HG03196 (cell line): ENCODE measurements at regions not wholly inside any gene's neighbourhood (a gene's known extent, or its start where the extent isn't known, plus 50 kb on each side); places are given as distances from the start of the nearest gene placed in this dataset.
A peak's percentile ranks its signal among the peaks of the same experiment; 100 is the strongest.

Experiments
- ATAC-seq: cut with Tn5 transposase; IDR thresholded peaks from one replicate; pipeline ENCODE4 v1.9.1; 2021; ENCODE audit not compliant: unreplicated experiment

DNA sequence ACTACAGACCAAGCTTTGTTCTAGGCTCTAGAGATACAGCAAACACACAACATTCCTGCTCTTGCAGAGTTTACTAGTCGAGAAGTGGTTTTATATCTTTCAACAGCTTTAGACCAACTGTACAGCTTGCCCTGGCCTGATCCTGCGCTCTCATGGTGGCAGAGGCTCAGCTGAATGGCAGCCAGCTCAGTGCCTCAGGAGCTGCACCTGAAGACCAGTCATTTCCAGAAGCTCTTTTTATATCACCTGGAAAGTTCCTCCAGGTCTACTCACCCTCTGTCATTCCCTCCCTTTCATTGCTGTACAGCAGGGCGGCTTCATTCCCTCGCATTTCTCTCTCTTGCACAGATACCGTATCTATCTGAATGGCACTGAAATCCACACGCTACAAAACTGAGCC, 319.8 kb downstream of the GATA3 start:
- no peak for ATAC-seq

DNA sequence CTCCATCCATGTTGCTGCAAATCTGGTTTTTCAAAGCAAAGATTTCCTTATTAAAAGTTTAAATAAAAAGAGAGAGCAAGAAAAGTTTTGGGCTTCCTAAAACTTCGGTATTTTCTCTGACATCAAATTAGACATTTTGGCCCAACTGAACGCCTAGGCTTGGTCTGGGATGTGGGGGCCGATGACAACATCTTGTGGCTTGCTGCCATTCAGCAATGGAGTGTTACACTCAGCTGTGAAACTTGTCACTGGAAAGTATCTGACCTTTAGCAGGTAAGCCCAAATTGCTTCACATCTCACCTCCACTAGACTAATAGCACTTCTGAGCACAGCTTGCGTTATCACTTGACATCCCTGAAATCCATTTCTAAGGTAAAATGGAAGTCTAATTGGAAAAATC, 320.6 kb downstream of the GATA3 start:
- ATAC-seq, result no peak

DNA sequence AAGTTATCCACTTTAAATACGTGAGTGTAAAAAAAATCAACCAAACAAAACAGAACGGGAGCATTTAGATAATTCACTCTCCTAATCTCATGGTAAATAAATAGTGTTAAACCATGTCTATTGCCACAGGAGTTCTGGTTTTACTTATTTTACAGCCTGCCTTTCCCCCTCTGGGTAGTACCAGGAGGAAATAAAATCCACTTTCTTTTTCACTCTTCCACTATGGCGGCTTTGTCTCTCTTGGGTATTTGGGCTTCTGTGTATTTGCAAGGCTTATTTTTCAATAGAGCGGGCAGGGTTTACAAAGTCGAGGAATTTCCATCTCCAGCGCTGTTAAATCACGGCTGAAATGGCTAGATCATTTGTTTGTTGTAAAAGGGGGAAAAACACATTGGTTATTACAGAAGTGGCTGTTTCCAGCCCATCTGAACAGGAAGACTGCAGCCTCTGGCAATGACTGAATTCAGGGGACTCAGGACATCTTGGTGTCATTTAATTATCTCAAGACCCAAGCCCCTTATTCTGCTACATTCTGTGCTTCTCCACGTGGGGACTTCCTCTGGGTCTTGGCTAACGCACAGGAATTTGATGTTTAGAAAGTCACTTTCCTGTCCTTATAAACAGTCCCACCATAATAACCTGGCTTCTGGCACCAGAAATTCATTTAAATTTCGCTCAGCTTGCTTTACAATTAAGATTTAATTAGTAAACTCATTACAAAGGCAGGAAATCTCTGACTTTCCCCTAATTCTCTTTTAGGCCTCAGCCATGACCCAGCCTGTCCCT, 323.9 kb downstream of the GATA3 start:
- ATAC-seq, result no peak

DNA sequence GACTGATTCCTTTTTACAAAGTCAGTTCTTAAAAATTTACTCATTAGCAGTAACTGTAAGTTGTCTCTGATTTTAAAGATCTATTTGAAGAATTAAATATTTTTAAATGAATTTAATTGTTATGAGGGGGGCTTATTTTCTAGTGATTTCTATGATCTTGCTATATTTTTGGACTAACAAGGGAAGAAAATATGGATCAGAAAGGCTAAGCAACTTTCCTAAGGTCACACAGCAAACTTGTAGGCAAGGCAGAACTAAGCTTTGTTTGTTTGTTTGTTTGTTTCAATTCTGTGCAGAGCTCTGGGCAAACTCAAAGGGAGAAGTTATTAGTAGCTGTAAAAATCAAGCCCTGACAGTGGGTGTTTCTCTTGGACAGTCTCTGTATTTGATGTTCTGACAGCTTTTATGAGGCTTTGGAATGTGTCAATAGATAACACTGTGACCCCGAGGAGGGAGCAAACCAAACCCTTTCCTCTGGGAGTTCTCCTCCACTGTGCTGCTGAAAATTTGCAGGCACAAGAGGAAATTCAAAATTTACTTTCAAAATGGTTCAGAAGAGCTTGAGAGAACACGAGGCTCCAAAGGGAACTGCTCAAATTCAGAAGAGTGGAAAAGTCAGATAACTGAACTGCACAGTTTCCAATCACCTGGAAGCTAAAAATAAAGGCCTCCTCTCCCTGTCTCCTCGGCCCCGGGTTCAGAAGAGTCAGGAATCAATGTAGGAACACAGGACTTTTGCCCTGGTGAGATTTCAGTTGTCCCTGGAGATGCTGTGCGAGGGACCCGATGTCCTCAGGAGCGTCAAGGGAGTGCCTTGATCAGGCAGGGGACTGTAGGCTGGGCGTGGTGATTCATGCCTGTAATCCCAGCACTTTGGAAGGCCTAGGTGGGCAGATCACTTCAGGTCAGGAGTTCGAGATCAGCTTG, 325.7 kb downstream of the GATA3 start:
- no peak for ATAC-seq

DNA sequence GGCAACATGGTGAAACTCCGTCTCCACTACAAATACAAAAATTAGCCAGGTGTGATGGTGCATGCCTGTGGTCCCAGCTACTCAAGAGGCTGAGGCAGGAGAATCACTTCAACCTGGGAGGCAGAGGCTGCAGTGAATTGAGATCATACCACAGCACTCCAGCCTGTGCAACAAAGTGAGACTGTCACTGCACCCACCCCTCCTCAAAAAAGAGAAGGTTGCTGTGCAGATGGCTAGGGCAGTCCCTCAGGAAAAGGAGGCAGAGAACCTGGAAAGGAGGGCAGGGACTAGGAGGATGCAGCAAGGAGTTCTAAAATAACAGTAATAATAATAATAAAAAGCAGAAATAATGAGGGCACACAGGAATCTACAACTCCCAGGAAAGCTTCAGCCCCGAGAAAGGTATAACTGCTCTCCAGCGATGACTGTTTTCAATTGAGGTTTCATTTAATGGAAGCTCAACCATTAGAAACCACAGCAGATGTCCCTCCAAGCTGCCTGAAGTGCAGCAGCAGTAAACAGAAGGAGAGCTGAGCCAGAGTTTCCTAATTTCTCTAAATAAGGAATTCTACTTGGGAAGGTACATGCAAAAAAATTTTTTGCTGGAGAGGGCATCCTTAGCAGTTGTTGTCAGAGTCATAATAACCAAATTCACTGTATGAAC, 326.5 kb downstream of the GATA3 start:
- no peak for ATAC-seq

DNA sequence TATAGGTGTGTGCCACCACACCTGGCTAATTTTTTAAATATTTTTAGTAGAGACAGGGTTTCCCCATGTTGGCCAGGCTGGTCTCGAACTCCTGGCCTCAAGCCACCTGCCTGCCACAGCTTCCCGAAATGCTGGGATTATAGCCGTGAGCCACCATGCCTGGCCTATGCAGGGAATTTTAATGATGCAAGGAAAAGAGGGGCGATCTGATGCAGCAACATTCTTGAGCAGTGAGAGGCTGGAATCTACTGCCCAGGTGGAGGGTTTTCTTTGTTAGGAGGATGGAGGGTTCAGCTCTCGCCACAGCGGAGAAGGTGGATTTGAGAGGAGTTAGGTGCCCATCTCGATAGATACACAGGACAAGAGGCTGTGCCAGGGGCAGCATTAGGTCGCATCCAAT, 332.3 kb downstream of the GATA3 start:
- no peak for ATAC-seq

DNA sequence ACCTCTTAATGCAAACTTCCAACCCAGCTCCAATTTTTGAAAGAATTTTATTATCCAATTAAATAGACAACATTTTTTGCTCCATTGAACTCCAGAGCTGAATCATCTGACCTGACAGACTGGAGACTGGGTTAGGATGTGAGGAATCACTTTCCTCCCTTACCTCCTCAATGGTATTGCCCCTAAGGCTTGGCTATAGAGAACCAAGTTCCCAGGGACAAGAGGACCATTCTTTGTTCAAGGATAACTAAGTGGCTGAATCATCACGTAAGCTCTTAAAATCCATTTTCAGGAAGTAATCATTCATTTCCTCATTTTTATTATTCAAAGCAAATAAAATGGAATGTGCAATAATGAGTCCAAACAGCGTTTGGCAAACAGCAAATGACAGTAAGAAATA, 335.1 kb downstream of the GATA3 start:
- no peak for ATAC-seq

DNA sequence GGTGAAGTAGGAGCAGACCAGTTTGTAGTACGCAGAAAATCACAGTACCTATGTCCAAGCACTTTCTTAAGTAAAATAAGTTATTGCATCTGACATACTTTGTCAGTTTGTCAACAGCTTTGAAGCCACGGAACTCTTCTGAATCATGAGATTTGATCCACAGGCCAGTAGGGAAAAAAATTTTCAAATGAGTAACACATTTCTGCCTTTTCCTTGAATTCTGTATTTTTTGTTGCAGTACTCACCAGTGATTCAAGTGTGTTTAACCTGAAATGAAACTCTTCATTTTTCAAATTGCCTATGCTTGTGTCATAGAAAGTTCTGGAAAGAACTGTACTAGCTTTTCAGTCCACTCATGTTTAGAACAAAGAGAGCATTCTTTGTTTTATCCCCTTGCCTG, 337.7 kb downstream of the GATA3 start:
- ATAC-seq, result no peak

DNA sequence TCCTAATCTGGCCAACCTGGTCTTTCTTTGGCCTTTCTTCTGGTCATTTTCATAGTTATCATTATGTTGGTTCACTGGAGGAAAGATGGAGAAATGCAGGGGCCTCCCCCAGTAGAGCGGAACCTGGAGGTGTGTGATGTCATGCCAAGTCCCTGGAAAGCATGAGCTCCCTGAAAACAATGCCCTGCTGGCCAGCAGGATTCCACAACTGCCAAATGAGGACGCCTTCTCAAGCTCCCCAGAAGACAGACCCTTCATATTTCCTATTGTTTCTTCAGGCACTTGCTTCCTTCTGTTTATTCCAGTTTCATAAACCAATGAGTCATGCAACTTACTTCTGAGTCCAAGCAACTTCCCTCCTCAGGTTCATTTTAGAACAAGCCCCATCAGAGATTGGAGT, 339.0 kb downstream of the GATA3 start:
- ATAC-seq, result no peak

DNA sequence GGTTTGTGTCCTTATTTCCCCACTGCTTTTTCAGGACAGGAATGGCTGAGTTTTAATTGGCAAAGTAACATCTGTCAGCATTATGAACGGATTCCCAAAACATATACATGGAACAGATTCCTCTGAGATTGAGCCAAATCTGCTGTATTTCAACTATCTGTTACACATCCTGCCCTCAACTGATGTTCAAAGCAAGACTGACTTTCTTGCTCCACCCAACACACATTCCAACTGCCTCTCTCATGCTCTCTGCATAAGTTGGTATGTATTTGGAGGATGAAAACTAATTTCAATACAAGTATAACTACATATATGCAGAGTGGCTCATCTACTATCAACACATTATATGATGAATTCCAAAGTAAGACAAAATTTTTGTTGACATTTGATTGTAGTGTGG, 342.2 kb downstream of the GATA3 start:
- ATAC-seq, result no peak

DNA sequence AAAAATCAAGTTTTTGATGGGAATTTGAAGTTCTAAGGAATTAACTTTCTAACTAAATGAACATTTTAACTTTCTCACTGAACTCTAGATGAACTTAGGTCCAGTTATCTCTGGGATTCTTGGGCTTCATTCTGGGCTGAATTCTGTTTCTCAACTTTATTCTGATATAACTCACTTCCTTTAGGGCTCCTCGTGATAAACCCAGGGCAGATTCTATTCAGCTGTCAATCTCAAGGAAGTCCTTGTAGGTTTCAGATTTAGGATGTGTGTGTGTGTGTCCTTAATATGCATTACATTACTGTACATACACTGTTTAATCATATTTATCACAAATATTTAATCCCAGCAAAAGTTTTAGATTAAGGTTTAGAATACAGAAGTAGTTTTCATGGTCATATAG, 344.3 kb downstream of the GATA3 start:
- no peak for ATAC-seq

DNA sequence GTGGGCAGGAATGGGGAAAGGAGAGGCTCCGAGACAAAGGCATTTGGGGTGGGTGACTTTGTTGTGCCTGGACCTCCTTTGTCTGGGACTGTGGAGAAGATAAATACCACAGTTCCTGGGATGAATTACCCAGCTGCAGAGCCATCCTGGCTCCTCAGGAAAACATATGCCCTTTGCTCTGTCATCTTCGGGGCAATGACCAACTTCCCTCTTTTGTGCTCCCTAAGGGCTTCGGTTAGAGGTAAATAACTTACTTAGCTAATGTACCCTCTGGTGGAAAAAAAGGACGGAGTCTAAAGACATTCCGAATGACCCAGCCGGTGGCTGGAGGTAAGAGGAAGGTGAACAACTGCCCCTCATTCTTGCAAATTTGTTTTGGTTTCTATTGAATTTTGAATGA, 345.7 kb downstream of the GATA3 start:
- no peak for ATAC-seq

DNA sequence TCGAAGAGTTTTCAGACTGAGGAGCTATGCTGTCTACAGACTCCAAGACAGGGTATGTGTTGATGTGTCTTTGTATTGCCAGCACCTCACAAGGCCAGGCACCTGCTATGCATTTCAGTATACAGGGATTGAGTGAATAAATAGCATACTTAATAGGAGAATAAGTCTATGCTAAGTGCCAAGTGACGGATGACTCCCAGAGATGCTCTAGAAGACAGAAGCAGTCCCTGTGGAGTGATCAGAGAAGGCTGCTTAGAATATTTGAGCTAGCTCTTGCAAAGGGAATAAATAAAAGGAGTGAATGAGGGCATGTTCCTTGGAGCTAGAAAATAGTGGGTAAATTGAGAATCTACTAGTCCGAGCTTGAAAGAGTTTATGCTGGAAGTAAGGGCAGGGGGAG, 346.4 kb downstream of the GATA3 start:
- no peak for ATAC-seq

DNA sequence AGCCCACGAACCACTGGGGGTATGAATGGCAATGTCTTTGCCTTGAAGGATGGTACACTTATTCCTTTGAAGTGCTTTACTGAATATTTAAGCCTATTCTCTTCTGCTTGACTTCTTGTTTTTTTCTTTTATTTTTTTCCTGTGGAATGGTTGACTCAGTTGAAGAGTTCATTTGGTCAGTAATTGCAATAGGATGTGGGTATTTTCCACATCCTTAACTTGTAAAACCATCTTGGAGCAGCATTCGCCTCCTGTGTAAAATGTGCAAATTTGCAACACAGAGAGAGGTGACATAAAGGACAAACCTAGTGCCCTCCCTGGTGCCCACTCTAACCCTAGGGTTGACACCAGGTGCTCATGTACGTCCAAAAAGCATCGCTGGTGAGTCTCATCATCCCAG, 347.0 kb downstream of the GATA3 start:
- no peak for ATAC-seq

DNA sequence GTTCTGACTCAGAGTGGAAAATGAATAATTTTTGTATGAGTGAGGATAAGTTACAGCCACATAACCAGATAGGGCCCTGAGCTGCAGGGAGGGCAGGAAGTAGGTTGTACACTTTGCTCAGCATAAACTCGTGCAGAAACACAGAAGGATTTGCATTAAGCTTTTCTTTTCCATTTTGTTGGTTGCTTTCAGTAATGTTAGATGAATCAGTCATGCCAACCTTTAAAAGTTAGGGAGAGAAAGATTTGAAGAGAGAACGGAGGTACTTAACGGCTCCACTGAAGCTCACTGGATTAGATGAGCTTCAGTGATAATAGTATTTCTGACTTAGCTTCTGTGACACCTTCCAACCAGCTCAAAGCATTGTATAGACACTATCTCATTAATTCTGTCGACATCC, 348.1 kb downstream of the GATA3 start:
- no peak for ATAC-seq

DNA sequence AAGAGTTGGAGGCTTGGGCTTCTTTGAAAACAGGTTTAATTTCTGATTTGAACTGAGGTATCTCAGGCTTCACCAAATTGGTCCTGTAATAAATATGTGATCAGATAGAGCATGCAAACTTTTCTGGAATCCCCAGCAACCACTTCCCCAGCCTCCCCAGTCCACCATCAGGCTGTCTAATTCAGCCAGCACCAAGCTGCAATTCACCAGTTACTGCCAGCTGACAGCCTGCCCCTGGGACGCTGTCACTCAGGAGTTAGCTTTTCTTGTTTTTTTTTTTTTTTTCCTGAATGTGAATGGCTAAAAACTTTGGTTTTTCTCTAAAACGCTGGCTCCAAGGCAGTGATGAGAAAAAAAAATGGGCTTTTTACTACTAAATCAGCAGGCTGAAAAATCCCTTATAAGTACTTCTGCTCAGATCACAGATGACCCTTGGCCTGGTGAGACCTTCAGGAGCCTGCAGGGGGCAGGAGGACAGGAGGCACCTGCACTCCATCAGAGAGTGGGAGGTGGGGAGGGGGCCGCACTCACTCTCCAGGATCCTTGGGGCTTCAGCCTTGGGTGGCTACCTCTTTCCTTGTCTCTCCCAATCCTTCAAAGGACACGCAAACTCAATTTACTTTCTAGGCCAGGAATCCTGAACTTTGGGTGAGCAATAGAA, 349.4 kb downstream of the GATA3 start:
- ATAC-seq, result no peak

DNA sequence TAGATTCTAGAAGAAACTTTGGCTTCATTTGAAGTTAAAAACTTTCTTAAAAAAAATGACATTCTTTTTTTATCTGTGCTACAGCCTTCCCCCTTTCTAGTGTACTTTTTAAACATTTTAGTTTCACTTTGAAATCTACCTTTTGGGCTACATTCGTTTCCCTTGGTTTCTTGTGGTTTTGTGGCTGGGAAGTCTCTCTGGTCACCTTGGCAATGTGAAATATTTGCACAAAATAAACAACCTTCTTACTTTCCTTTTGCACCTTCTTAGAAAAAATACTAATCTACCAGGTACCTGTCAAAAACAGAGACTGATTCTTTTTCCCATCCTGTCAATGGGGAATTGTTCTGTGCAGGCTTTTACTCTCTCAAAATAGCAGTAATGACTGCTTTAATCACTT, 350.2 kb downstream of the GATA3 start:
- peak; percentile 73 for ATAC-seq

DNA sequence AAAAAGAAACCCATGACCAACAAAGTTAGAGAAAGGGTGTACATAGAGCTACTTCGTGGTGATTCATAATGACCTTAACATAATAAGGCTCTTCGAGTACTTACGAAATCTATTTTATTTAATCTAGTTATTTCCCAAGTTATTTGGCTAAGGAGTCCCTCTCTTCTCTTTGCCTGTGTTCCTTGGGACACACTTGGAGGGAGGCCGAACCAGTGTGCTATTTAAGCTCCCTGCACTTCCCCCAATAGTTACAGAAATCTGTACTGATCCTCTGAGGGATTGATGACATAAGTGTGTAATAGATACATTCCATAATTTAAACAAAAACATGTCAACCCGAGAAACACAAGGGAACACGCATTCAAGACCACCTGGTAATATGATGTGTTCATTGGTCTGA, 351.1 kb downstream of the GATA3 start:
- ATAC-seq, result no peak

DNA sequence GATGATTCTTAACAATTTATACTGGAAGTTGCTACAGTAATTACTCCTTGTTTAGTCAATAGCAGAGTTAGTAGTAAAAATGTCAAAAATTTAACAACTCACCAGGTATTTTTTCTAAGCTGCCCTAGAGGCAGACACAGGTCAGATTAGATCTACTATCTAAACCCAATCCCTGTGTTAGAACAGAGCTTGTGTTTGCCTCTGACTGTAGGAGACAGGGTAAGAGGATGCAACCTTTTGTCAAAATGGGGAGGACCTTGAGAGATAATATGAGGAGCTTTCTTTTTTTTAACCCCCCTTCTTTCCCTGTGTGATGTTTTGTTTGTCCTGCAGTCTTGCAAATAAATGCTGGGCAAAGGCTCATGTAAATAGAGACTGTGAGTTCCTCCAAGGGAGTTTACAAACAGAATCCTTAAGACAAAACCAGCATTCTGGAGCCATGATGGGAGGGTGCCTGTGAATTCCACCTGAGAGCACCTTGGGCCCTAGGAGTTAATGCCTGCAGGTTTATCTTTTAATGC, 353.1 kb downstream of the GATA3 start:
- ATAC-seq, result no peak

DNA sequence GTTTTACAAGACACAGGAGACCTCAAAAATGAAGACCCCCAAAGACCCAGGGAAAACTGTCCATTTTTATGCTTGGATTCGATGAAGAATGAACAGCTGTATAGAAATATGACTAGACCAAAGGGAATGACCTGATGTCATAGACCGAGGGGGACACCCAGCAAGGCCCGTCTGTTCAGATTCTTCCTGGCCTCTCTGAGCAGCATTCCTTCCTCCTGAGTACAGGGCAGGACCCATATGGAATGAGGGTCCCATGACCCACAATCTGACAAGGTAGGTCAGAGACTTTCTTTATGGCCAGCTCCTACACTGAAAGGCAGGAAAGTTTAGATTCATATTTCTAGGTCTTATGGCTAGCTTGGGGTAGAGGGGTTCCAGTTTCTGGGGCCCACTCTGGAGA, 356.0 kb downstream of the GATA3 start:
- no peak for ATAC-seq

DNA sequence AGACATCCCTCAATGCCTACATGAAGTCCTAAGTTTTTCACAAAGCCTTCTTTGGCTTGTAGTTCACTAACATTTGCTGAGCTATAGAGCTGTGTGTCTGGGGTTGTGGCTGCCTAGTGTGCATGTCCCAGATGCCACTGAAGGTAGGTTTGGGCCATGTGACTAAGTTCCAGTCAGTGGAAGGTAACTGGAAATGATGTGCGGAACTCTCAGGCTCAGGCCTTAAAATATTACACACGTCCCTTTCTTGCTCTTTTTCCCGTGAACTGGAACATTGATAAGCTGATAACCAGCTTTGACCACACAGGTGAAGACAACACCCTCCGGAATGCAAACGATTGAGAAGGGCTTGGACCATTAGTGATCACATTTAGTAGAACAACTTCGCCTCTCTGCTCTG, 358.1 kb downstream of the GATA3 start:
- no peak for ATAC-seq
